ENCODE measurements at regions not wholly inside any gene's neighbourhood (a gene's known extent, or its start where the extent isn't known, plus 50 kb on each side); places are given as distances from the start of the nearest gene placed in this dataset.

DNA sequence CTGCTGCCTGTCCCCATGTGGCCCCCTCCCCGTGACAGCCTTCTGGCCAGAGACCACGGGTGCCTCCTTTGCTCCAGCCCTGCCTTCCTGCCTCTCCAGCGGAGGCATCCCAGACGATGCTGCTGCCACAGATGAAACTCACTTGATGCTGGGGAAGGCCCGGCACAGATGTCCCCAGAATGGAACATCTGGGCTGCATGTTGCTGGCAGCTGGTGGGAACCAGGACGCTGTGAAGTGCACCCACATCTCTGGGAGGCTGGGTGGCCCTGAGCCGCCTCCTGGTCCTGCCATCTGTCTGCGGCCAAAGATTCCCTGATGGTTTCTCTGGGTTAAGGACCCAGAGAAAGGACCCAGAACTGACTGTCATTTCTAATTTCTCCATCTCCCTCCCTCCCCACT is 51.9 kb upstream of the PTPRS start:
- DNase-seq (ENCODE audit: low read depth), result no peak

DNA sequence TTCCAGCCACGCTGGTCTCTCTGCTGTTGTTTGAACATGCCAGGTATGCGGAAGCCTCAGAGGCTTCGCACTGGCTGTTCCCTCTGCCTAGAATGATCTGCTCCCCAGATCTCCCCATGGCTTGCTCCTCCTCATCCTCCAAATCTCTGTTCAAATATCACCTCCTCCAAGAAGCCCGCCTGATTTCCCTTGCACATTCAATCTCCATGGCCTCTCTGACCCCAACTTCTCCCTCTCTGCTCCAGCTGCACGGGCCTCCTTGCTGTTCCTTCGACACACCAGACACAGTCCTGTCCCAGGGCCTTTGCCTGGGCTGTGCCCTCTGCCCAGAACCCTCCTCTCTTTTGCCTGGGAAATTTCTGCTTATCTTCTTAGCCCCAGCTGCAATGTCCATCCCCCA is 52.5 kb upstream of the PTPRS start:
- no peak for DNase-seq (ENCODE audit: low read depth)

DNA sequence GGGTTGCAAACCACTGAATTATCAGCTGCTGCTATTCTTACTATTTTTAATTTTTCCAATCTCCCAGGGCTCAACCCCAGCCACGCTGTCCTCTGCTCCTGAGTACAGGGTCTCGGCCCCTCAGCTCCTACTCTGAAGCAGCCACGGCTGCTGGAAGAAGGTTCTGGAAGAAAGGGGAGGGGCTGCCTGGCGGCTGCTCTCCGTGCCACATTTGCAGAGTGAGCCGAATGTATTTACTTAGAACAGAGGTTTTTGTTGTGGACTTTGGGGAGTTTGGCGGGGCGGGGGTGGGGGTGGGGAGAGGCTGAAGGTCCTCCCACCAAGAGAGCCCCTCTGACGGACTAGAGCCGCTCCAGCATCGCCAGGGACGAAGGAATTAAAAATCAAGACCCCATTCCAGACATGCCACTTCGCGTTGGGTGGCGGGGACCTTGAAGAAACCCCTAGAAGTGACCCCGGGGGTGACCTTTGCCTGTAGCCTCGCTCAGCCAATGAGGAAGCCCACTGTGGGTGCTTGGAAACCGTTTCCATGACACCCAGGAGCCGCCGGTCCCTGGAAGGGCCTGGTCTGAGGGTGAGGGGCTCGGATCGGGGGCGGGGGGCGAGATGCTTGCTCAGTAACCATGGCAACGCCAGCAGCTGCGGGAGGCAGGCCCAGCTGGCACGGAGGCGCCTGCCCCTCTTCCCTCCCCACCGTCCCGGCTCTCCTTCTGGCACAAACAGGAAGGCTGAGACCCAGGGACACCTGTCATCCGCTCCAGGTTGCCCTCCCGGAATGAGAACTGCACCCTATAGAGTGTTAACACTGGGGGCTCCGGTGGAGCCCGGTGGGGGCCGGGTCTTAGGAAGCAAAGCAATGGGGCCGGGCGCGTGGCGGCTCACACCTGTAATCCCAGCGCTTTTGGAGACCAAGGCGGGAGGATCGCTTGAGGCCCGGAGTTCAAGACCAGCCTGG is 54.2 kb upstream of the PTPRS start:
- DNase-seq (ENCODE audit: low read depth), result no peak

DNA sequence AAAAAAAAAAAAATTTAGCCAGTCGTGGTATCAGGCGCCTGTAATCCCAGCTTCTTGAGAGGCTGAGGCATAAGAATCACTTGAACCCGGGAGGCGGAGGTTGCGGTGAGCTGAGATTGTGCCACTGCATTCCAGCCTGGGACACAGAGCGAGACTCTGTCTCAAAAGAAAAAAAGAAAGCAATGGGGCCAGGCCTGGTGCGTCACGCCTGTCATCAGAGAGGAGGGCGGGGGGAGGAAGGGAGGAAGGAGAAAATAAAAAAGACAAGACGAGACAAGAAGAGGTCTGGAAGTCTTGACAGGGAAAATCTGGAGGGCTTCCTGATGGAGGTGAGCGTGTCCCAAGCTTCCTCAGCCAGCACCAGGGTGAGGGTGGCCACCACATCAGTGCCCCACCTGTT is 54.9 kb upstream of the PTPRS start:
- no peak for DNase-seq (ENCODE audit: low read depth)

DNA sequence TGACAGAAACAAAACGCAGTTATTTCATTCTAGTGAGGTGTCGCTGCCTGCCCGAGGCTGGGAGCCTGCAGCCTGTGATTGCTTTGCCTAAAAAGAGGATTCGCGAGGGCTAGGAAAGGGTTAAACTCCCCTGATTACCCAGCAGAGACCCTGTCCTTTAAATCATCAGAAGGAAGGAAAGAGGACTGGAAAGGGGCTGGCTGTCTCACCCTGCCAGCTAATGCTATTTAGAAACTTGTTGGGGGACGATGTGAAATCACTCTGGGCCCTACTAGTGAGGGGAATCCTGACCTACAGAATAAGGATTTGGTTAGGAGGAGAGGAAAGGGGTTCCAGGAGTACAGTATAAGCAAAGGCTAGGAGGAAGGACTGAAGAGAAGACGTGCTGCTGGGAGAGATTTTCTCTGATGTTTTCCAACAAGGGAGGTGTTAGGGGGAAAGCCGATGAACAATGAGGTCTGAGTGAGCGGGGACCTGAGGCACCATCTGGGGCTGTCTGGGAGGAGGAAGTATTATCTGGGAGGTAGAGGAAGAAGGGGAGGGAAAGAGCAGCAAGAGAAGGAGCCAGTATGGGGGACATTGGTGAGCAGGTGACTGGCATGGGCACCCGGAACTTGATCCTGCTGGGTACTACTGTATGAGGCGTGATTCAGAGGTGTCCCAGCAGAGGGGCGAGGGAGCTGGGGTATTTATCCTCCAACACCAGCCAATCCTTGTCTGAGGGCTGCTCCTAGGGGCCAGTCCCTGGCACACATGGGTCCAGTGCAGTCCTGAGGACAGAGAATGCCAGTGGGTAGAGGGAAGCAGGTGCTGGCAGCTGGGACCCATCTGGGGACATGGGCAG is 55.7 kb upstream of the PTPRS start:
- DNase-seq (ENCODE audit: low read depth), result no peak

DNA sequence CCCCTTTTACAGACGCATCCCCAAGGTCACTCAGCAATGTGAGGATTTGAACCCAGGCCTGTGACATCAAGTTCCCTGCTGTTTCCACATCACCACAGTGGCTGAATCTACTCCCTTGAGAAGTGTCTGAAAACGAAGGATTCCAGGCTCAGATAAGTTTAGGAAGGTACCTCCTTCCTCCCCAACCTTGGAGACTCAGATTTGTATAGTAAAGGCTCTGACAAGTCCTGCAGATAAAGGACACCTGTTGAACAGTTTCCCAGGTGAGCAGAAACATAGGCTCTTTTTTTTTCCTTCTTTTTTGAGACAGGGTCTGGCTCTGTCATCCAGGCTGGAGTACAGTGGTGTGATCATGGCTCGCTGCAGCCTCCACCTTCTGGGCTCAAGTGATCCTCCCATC is 56.4 kb upstream of the PTPRS start:
- DNase-seq (ENCODE audit: low read depth), result no peak

DNA sequence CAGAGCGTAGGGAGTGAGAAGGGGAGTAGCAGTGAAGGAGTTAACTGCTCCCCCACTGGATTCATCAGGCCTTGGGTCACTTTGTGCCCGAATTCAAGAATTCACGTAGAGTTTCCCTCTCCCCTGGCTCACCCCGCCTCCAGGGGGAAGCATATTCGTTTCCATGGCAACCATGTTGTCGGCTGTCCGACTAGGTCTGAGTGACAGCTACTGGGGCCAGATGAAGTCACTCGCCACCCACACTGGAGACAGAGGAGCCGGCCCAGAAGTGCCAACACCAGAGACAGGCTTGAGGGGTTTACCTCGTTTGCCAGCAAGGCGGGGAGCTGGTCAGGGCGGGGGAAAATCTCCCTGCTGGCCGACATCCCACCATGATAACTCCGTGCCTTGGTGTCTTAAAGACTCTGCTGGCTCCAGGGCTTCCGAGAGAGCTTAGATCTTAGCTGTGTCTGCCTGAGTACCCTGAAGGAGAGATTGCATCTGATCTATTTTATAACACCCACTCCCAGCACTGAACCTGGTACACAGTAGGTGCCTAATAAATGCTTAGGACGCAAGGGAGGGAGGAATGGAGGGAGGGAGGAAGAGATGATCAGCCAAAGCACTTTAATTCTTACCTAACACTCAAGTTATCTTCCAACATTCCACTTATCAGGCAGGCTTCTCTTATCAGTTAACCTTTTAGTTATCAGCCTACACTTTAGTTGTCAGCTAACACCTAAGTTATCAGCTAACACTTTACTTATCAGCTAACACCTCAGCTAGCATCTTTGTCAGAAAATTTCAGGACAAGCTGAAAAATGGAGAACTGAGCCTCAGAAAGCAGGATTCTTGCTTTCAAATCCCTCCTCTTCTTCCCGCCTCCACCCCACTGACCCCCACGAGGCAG is 57.2 kb upstream of the ZNRF4 start:
- DNase-seq (ENCODE audit: low read depth), result no peak

DNA sequence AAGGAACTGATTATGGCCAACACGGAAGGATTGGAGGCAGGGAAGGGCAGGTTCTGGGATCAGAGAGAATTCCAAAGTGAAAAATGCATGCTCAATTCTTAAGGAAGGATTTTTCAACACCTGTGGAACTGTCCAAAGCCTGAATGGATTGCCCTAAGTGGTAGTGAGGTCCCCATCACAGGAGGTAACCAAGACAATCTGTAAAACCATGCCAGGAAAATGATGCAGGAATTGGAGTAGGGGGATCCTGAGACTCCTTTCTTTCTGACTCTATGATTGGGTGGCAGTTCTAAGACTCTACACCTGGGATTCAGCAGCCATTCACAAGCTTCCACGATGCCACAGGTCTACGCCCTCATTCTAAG is 56.5 kb upstream of the ZNRF4 start:
- no peak for DNase-seq (ENCODE audit: low read depth)

DNA sequence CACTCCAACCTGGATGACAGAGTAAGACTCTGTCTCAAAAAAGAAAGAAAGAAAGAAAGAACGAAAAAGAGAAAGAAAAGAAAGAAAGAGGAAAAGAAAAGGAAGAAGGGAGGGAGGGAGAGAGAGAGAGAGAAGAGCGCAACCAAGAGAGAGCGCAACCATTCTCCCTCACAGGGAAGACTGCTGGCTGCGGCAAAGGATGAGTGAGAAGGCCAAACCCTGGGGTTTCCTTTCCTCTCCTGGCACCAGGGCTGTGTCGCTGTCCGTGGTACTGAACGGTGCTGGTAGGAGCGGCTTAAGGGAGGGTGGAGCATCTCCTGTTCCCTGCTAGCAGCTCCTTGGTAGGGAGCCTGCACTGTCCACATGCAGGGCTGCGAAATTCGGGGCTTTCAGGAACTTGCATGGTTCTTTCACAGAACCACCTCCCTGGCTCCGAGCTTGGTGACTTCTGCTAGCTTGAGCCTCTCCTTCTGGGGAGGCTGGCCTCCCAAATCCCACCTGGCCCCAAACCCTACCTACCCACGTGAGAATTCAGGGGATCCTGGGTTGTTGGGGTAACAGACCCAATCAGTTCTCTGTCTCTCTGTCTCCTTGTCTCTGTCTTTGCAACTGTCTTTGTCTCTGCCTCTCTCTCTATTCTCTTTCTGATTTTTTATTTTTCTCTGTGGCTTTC is 51.1 kb upstream of the ZNRF4 start:
- DNase-seq (ENCODE audit: low read depth), result peak; percentile 49

Data from HS-27A (cell line).